ENCODE measurements at regions not wholly inside any gene's neighbourhood (a gene's known extent, or its start where the extent isn't known, plus 50 kb on each side); places are given as distances from the start of the nearest gene placed in this dataset.

DNA sequence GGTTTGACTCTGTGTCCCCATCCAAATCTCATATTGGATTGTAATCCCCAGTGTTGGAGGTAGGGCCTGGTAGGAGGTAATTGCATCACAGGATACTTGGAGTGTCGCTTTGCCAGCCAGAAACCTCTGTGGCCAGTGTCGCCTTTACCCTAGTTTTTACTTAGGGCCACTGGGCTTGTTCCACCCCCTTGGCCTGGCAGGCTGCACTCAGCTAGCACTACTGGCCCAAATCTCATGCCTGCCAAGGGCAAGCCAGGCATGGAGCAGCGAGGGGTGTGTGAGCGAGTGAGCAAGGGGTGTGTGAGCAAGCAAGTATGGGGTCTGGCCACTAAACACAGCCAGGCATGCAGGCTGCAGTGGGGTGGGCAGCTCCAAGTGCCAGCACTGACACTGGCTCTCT lies 178.7 kb upstream of the MGAT5 start:
- DNase-seq (ENCODE audit: low read depth), result no peak
- TF ChIP-seq, protein P1, sequence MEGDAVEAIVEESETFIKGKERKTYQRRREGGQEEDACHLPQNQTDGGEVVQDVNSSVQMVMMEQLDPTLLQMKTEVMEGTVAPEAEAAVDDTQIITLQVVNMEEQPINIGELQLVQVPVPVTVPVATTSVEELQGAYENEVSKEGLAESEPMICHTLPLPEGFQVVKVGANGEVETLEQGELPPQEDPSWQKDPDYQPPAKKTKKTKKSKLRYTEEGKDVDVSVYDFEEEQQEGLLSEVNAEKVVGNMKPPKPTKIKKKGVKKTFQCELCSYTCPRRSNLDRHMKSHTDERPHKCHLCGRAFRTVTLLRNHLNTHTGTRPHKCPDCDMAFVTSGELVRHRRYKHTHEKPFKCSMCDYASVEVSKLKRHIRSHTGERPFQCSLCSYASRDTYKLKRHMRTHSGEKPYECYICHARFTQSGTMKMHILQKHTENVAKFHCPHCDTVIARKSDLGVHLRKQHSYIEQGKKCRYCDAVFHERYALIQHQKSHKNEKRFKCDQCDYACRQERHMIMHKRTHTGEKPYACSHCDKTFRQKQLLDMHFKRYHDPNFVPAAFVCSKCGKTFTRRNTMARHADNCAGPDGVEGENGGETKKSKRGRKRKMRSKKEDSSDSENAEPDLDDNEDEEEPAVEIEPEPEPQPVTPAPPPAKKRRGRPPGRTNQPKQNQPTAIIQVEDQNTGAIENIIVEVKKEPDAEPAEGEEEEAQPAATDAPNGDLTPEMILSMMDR (IDR thresholded peaks at IDR 0.05; ENCODE audit: control insufficient read depth, insufficient read depth, low read depth, low read length, missing control alignments), result no peak
- H3K4me3 ChIP-seq (ENCODE audit: control insufficient read depth, low read depth, low read length), result no peak overlapping the region

DNA sequence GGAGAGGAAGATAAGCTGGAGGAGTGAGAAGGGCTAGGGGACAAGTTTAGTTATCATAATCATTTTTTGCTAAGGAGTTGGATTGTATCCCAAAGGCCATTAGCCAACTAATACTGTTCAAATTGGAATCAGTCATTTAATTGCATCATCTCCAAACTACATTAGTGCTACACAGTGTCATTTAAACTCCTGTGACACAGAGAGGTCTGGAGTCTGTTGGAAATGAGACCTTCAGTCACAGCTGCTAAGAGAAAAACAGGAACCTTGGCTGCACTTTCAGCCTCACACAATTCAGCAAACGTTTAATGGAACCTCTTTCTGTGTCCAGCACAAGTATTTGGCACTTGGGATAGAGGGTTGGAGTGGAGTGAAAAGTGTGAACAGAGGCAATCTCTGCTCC lies 175.5 kb upstream of the MGAT5 start:
- TF ChIP-seq, protein P1 (IDR thresholded peaks at IDR 0.05; ENCODE audit: control insufficient read depth, insufficient read depth, low read depth, low read length, missing control alignments), result no peak
- H3K4me3 ChIP-seq (ENCODE audit: control insufficient read depth, low read depth, low read length), result no peak overlapping the region
- DNase-seq (ENCODE audit: low read depth), result no peak

DNA sequence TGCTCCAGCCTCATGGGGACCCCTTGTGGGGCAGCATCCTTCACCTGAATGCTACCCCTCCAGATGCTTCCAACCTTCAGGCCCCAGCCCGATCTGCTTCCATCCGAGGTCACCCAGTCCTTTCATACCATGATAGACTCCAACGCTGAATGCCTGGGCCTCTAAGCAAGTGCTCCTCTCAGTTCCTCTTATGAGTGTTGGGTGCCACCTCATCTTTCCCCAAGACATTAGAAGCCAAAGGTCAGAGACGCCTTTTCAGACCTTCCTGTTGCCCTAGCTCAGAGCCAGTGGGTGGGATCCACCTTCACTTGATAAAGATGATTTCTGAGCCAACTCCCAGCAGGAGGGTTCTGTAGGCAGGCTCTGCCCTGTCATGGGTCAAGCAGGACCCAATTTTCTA lies 174.5 kb upstream of the MGAT5 start:
- DNase-seq (ENCODE audit: low read depth), result no peak
- TF ChIP-seq, protein P1 (IDR thresholded peaks at IDR 0.05; ENCODE audit: control insufficient read depth, insufficient read depth, low read depth, low read length, missing control alignments), result no peak
- H3K4me3 ChIP-seq (ENCODE audit: control insufficient read depth, low read depth, low read length), result no peak overlapping the region

DNA sequence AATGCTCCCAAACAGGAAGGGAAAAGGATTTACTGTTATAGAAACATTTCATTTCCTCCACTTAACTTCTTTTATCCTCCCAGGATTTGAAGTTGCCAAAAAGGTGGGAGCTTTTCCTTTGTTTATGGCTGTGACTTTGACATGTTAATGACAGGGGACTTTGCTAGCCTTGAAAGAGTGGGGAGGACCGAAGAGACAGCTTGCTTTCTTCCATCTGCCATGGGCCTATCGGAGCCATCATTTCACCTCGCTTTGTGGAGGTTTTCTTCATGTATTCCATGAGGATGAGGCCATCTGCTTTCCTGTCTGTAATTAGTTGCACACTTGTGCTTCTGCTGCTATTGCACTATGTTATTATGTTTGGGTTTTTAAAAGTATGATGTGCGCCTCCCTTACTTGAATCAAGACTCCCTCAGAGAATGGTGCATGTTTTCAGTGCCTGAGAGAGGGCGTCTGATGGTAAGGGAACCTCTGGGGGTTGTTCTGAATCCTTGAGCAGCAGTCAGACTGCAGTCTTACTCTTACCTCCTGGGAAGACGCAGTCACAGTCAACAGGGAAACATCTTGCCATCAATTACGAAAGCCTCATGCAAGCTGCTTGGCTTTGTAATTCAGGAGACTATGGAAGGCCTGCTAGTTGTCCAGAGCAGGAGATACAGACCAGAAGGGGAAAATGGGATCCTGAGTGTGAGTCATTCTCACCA lies 173.3 kb upstream of the MGAT5 start:
- no peak for DNase-seq (ENCODE audit: low read depth)
- H3K4me3 ChIP-seq (ENCODE audit: control insufficient read depth, low read depth, low read length), result no peak overlapping the region
- TF ChIP-seq, protein P1 (IDR thresholded peaks at IDR 0.05; ENCODE audit: control insufficient read depth, insufficient read depth, low read depth, low read length, missing control alignments), result no peak

DNA sequence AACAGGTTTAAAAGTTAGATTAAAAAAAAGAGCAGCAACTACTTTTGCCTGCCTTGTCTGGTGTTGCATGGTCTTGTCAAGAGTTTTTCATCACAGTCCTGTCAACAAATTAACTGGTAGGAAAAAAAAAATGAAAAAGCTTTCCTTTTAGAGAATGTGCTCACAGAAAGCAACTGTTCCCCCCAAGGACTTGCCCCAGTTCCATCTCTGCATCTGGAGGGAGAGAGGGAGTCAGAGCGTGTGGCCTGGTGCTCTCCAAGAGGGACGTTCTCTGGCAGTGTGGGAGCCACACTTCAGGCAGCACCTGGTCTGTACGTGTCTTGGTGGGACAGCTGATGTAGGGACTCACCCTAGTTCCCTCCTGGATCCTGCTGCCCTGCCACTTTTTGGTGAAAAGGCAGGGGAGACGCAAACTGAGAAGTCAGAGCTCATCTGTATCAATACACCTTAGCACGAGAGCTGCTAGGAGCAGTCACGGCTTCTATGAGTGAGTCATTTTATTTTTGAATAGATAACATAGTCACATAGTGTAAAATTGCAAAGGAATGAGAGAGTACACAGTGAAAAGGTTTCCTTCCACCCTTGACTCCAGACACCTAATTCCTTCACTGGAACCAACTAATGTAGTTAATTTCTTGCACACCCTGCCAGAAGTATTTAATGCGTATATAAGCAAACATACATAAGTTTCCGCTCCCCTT lies 172.5 kb upstream of the MGAT5 start:
- TF ChIP-seq, protein P1 (IDR thresholded peaks at IDR 0.05; ENCODE audit: control insufficient read depth, insufficient read depth, low read depth, low read length, missing control alignments), result no peak
- no peak overlapping the region for H3K4me3 ChIP-seq (ENCODE audit: control insufficient read depth, low read depth, low read length)

DNA sequence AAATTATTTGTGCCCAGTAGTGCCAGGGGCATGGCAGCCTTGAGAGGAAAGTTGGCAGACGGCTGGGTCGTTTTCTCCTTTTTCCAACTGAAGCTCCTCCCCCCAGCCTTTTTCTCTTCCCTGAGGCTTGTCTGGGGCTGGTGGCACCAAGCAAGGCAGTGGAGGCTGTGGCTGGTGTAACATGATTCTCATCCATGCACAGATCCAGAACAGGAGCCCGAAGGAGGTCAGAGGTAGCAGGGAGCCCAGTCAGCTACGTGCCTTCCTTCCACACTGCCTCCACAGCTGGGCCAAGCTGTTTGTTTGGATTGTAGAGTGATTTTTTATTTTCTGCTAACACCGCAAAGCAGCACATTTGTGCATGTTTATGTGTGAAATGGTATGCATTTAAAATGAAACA lies 170.3 kb upstream of the MGAT5 start:
- DNase-seq (ENCODE audit: low read depth), result no peak
- H3K4me3 ChIP-seq (ENCODE audit: control insufficient read depth, low read depth, low read length), result no peak overlapping the region
- TF ChIP-seq, protein P1 (IDR thresholded peaks at IDR 0.05; ENCODE audit: control insufficient read depth, insufficient read depth, low read depth, low read length, missing control alignments), result no peak

More for the DNA sequence above, 172.5 kb upstream of the MGAT5 start:
- no peak for DNase-seq (ENCODE audit: low read depth)

Measured in AG09309 (cell line).